Smooth muscle cell (in vitro differentiated cells): ENCODE measurements at regions not wholly inside any gene's neighbourhood (a gene's known extent, or its start where the extent isn't known, plus 50 kb on each side); places are given as distances from the start of the nearest gene placed in this dataset.

Source experiments
- DNase-seq: peaks from one replicate; lab custom pipeline; 2025; ENCODE audit not compliant: unreplicated experiment; lab: John Stamatoyannopoulos, UW
- H2AFZ ChIP-seq: fragments of 200-600 bp; sonication (generic); 2 replicates; pipeline ENCODE4 v1.6.0; 2016; ENCODE audit warnings: antibody characterized with exemption, low read depth, mild to moderate bottlenecking
- H3F3A ChIP-seq: fragments of 200-600 bp; sonication (generic); 2 replicates; pipeline ENCODE4 v1.6.0; 2017; ENCODE audit warnings: antibody characterized with exemption, low read depth
- H3K27ac ChIP-seq: fragments of 200-600 bp; sonication (generic); 2 replicates; pipeline ENCODE4 v1.5.1; 2016; ENCODE audit warnings: low read depth, mild to moderate bottlenecking
- H3K27me3 ChIP-seq: fragments of 200-600 bp; sonication (generic); 2 replicates; pipeline ENCODE4 v1.6.1; 2016; ENCODE audit warnings: low read depth, mild to moderate bottlenecking
- H3K36me3 ChIP-seq: fragments of 200-600 bp; sonication (generic); 2 replicates; pipeline ENCODE4 v1.5.1; 2016; ENCODE audit warnings: low read depth
- H3K4me1 ChIP-seq: fragments of 200-600 bp; sonication (generic); 2 replicates; pipeline ENCODE4 v1.5.1; 2016; ENCODE audit warnings: low read depth
- H3K4me2 ChIP-seq: fragments of 200-600 bp; sonication (generic); 2 replicates; pipeline ENCODE4 v1.6.0; 2016; ENCODE audit warnings: mild to moderate bottlenecking
- H3K4me3 ChIP-seq: fragments of 200-600 bp; sonication (generic); 2 replicates; pipeline ENCODE4 v1.5.1; 2016; ENCODE audit warnings: mild to moderate bottlenecking
- H3K79me2 ChIP-seq: fragments of 200-600 bp; sonication (generic); 2 replicates; pipeline ENCODE4 v1.6.0; 2016; ENCODE audit warnings: low read depth, mild to moderate bottlenecking
- H3K9ac ChIP-seq: fragments of 200-600 bp; sonication (generic); 2 replicates; pipeline ENCODE4 v1.6.0; 2016; ENCODE audit warnings: low read depth
- H3K9me3 ChIP-seq: fragments of 200-600 bp; sonication (generic); replicated peaks from 2 replicates; pipeline ENCODE4 v1.5.1; 2016; ENCODE audit warnings: low read depth
- H4K20me1 ChIP-seq: fragments of 200-600 bp; sonication (generic); 2 replicates; pipeline ENCODE4 v1.6.0; 2016; ENCODE audit warnings: low read depth
- CTCF ChIP-seq: fragments of 200-600 bp; sonication (generic); IDR thresholded peaks from 2 replicates; pipeline ENCODE4 v1.5.1; 2017; ENCODE audit warnings: borderline replicate concordance, mild to moderate bottlenecking, antibody characterized with exemption; ENCODE audit not compliant: insufficient read depth, poor library complexity, severe bottlenecking
- WGBS: methylation state at CpG from one replicate; pipeline ENCODE4 v1.1.7; 2016; ENCODE audit warnings: low lambda C conversion rate; 5-methylcytosine and 5-hydroxymethylcytosine counted together

GRCh38 chr9:25397746-25398145 lies 280.5 kb downstream of the TUSC1 start:
- DNase-seq, result no peak
- Histone ChIP-seq H3K4me3 (no peak overlapping the region), H3K9ac (no peak overlapping the region), H3K27me3 (no peaks in the 10 kb centered on the region), H3K79me2 (no peaks in the 10 kb centered on the region), H3K27ac (no peak overlapping the region), H3F3A (no peaks in the 10 kb centered on the region), H3K4me1 (no peaks in the 10 kb centered on the region), H3K36me3 (no peaks in the 10 kb centered on the region), H2AFZ (no peak overlapping the region), H3K4me2 (no peak overlapping the region), H3K9me3 (no peaks in the 10 kb centered on the region), H4K20me1 (no peaks in the 10 kb centered on the region)
- no peak for TF ChIP-seq CTCF

- TF ChIP-seq CTCF, result no peak
- no peaks in the 10 kb centered on the region for H4K20me1 ChIP-seq
Measured at GRCh38 chr9:25396828-25397227, 281.4 kb downstream of the TUSC1 start.

DNA sequence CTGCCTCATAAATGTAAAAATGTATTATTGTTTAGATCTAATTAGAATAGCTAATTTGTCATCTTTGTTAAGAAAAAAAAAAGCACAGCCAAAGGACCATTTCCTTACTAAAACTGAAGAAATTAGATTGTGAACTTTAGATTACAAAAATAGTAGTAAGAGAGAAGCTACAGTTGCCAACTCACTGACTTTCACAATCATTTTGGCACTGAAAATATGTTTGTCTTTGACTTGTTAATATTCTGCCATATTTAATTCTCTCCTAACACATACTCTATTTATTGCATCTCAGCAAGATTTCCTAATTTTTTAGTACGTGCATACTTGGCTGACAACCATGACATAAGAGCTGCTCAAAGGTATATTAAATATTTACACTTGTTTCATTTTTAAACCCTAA lies 297.1 kb downstream of the TUSC1 start:
- Histone ChIP-seq H3K9me3 (no peaks in the 10 kb centered on the region), H3K27ac (no peak overlapping the region), H4K20me1 (no peaks in the 10 kb centered on the region), H3K79me2 (no peaks in the 10 kb centered on the region), H3K4me2 (no peak overlapping the region), H3F3A (no peaks in the 10 kb centered on the region), H3K4me3 (no peak overlapping the region), H3K4me1 (no peaks in the 10 kb centered on the region), H2AFZ (no peak overlapping the region), H3K36me3 (no peaks in the 10 kb centered on the region), H3K27me3 (no peaks in the 10 kb centered on the region), H3K9ac (no peak overlapping the region)
- WGBS, result 100% methylated on average over 1 of the region's 1 CpG
- no peak for TF ChIP-seq CTCF
- DNase-seq, result no peak

More at GRCh38 chr9:25396828-25397227, 281.4 kb downstream of the TUSC1 start:
- H3K9ac ChIP-seq, result no peak overlapping the region
- DNase-seq, result no peak
- H3K9me3 ChIP-seq, result no peaks in the 10 kb centered on the region
- no peaks in the 10 kb centered on the region for H3F3A ChIP-seq
- no peaks in the 10 kb centered on the region for H3K79me2 ChIP-seq
- H3K4me1 ChIP-seq, result no peaks in the 10 kb centered on the region
- H2AFZ ChIP-seq, result no peak overlapping the region
- H3K36me3 ChIP-seq, result no peaks in the 10 kb centered on the region
- no peak overlapping the region for H3K4me2 ChIP-seq
- no peaks in the 10 kb centered on the region for H3K27me3 ChIP-seq
- no peak overlapping the region for H3K4me3 ChIP-seq
- H3K27ac ChIP-seq, result no peak overlapping the region

DNA sequence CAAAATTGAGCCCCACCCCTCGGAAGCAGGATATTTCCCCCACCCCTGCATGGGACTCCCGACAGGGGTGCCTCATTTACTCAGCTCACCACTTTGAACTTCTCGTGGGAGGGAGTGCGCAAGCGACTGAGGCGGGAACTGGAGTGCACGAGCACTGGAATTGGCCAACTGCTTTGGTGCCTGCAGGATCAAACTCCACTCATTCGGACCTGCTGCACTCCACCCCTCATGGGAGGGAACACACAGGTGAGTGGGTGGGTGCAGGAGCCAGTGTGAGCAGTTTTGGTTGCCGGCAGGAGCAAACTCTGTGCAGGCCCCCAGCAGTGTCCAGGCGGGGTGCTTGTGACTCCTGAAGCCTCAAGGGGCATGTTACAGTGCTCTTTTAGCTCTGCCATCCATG lies 301.2 kb downstream of the TUSC1 start:
- Histone ChIP-seq H3K4me2 (no peak overlapping the region), H3K4me1 (no peaks in the 10 kb centered on the region), H3K27ac (no peak overlapping the region), H3K9me3 (no peaks in the 10 kb centered on the region), H3F3A (no peaks in the 10 kb centered on the region), H2AFZ (no peak overlapping the region), H3K36me3 (no peaks in the 10 kb centered on the region), H3K4me3 (no peak overlapping the region), H3K27me3 (no peaks in the 10 kb centered on the region), H3K79me2 (no peaks in the 10 kb centered on the region), H4K20me1 (no peaks in the 10 kb centered on the region), H3K9ac (no peak overlapping the region)
- TF ChIP-seq CTCF, result no peak
- 91% methylated on average over 10 of the region's 10 CpGs for WGBS
- DNase-seq, result no peak
